ENCODE measurements at regions not wholly inside any gene's neighbourhood (a gene's known extent, or its start where the extent isn't known, plus 50 kb on each side); places are given as distances from the start of the nearest gene placed in this dataset.

- Histone ChIP-seq H3K9me3 (ENCODE audit: low read length) (no peaks in the 10 kb centered on the region), H3K4me2 (ENCODE audit: low read length) (no peak overlapping the region), H3K79me2 (ENCODE audit: low read length) (no peaks in the 10 kb centered on the region), H3K9ac (ENCODE audit: low read length) (no peak overlapping the region), H3K9me2 (replicated peaks; ENCODE audit: low read length) (no peaks in the 10 kb centered on the region), H3K36me3 (ENCODE audit: low read depth, low read length) (no peaks in the 10 kb centered on the region), H3K27ac (ENCODE audit: low read length) (no peak overlapping the region), H4K20me1 (ENCODE audit: low read length) (no peaks in the 10 kb centered on the region), H3F3A (ENCODE audit: low read length, unreplicated experiment) (no peaks in the 10 kb centered on the region), H2AFZ (ENCODE audit: low read length) (no peak overlapping the region), H3K27me3 (ENCODE audit: low read length) (no peaks in the 10 kb centered on the region), H3K4me3 (ENCODE audit: low read length) (no peak overlapping the region), H3K4me1 (ENCODE audit: insufficient read depth, low read length) (peaks cover 10% of the 10 kb centered on the region; the same call in 1 of the 2 replicates)
- ChIA-PET CTCF (no interaction called here), POLR2A (ENCODE audit: unreplicated experiment) (no interaction called here)
- TF ChIP-seq EZH2phosphoT487 (IDR thresholded peaks at IDR 0.05; ENCODE audit: borderline replicate concordance, low read length), result no peak
- no peak for TF ChIP-seq EZH2 (IDR thresholded peaks at IDR 0.05; ENCODE audit: low read length, unreplicated experiment)
- TF ChIP-seq CTCF (conservative IDR thresholded peaks at IDR 0.05; ENCODE audit: low read depth, low read length), result no peak
- ATAC-seq (no peak), DNase-seq (peak; percentile 8)
- no TSS peak for BruUV-seq (replicated peaks)
- intact Hi-C loops (cut with micrococcal nuclease), result no loop called here
Observed at GRCh38 chr3:177893331-177893730, 642.9 kb upstream of the KCNMB2 start.

GRCh38 chr3:177894081-177894728 lies 642.0 kb upstream of the KCNMB2 start:
- H3F3A ChIP-seq (ENCODE audit: low read length, unreplicated experiment), result no peaks in the 10 kb centered on the region
- H3K9ac ChIP-seq (ENCODE audit: low read length), result no peak overlapping the region
- BruUV-seq (replicated peaks), result no TSS peak
- no peaks in the 10 kb centered on the region for H4K20me1 ChIP-seq (ENCODE audit: low read length)
- H3K79me2 ChIP-seq (ENCODE audit: low read length), result no peaks in the 10 kb centered on the region
- ATAC-seq (peak; percentile 55), DNase-seq (peak; percentile 59)
- TF ChIP-seq EZH2 (IDR thresholded peaks at IDR 0.05; ENCODE audit: low read length, unreplicated experiment) (no peak), EZH2phosphoT487 (IDR thresholded peaks at IDR 0.05; ENCODE audit: borderline replicate concordance, low read length) (no peak), CTCF (conservative IDR thresholded peaks at IDR 0.05; ENCODE audit: low read depth, low read length) (no peak)
- no peak overlapping the region for H3K4me3 ChIP-seq (ENCODE audit: low read length)
- H3K9me2 ChIP-seq (replicated peaks; ENCODE audit: low read length), result no peaks in the 10 kb centered on the region
- peaks cover 10% of the 10 kb centered on the region; the same call in 1 of the 2 replicates for H3K4me1 ChIP-seq (ENCODE audit: insufficient read depth, low read length)
- intact Hi-C loops (cut with micrococcal nuclease), result no loop called here
- ChIA-PET CTCF (no interaction called here), POLR2A (ENCODE audit: unreplicated experiment) (no interaction called here)
- no peak overlapping the region for H3K4me2 ChIP-seq (ENCODE audit: low read length)
- H2AFZ ChIP-seq (ENCODE audit: low read length), result no peak overlapping the region
- H3K27ac ChIP-seq (ENCODE audit: low read length), result no peak overlapping the region
- no peaks in the 10 kb centered on the region for H3K9me3 ChIP-seq (ENCODE audit: low read length)
- H3K27me3 ChIP-seq (ENCODE audit: low read length), result no peaks in the 10 kb centered on the region
- H3K36me3 ChIP-seq (ENCODE audit: low read depth, low read length), result no peaks in the 10 kb centered on the region

- DNase-seq (no peak), ATAC-seq (peak; percentile 20; the same call in 1 of the 2 replicates)
- Histone ChIP-seq H4K20me1 (ENCODE audit: low read length) (no peaks in the 10 kb centered on the region), H3K27ac (ENCODE audit: low read length) (no peak overlapping the region), H3K4me1 (ENCODE audit: insufficient read depth, low read length) (peaks cover 10% of the 10 kb centered on the region; the same call in 1 of the 2 replicates), H3K36me3 (ENCODE audit: low read depth, low read length) (no peaks in the 10 kb centered on the region), H2AFZ (ENCODE audit: low read length) (no peak overlapping the region), H3K4me2 (ENCODE audit: low read length) (no peak overlapping the region), H3K9me3 (ENCODE audit: low read length) (no peaks in the 10 kb centered on the region), H3K4me3 (ENCODE audit: low read length) (no peak overlapping the region), H3K79me2 (ENCODE audit: low read length) (no peaks in the 10 kb centered on the region), H3K9me2 (replicated peaks; ENCODE audit: low read length) (no peaks in the 10 kb centered on the region), H3F3A (ENCODE audit: low read length, unreplicated experiment) (no peaks in the 10 kb centered on the region), H3K27me3 (ENCODE audit: low read length) (no peaks in the 10 kb centered on the region), H3K9ac (ENCODE audit: low read length) (no peak overlapping the region)
- ChIA-PET POLR2A (ENCODE audit: unreplicated experiment) (no interaction called here), CTCF (no interaction called here)
- no peak for TF ChIP-seq EZH2 (IDR thresholded peaks at IDR 0.05; ENCODE audit: low read length, unreplicated experiment)
- no peak for TF ChIP-seq EZH2phosphoT487 (IDR thresholded peaks at IDR 0.05; ENCODE audit: borderline replicate concordance, low read length)
- no peak for TF ChIP-seq CTCF (conservative IDR thresholded peaks at IDR 0.05; ENCODE audit: low read depth, low read length)
- no TSS peak for BruUV-seq (replicated peaks)
- intact Hi-C loops (cut with micrococcal nuclease), result no loop called here
Observed at GRCh38 chr3:177898185-177898584, 638.1 kb upstream of the KCNMB2 start.

Measured in PC-3 (cell line).